Activated CD4-positive, alpha-beta memory T cell treated with anti-CD3 and anti-CD28 coated beads, Interleukin-2, amount 10 ng/mL, durations not matched to agents 7 days and 5 days (primary cell): ENCODE measurements at regions not wholly inside any gene's neighbourhood (a gene's known extent, or its start where the extent isn't known, plus 50 kb on each side); places are given as distances from the start of the nearest gene placed in this dataset.

Source experiments
- CTCF ChIA-PET: fragments of 350-600 bp; sonication (Branson Sonifier 250); formaldehyde crosslinking; loops from one replicate; lab custom pipeline; 2021; ENCODE audit warnings: antibody characterized with exemption, inconsistent platforms; lab: Charles Lee
- POLR2A ChIA-PET: fragments of 350-600 bp; sonication (Branson Sonifier 250); formaldehyde crosslinking; loops from one replicate; lab custom pipeline; 2021; ENCODE audit warnings: antibody characterized with exemption; lab: Charles Lee
- DNase-seq: peaks from one replicate; pipeline ENCODE4 v3.0.0-alpha.2; 2020
- H3K27ac Mint-ChIP-seq: one replicate; pipeline ENCODE4 v1.8.0; 2021; ENCODE audit warnings: mild to moderate bottlenecking, mixed read lengths
- H3K27me3 Mint-ChIP-seq: one replicate; pipeline ENCODE4 v1.8.0; 2021; ENCODE audit warnings: mixed read lengths
- H3K36me3 Mint-ChIP-seq: one replicate; pipeline ENCODE4 v1.8.0; 2021; ENCODE audit warnings: low read depth, mixed read lengths
- H3K4me1 Mint-ChIP-seq: one replicate; pipeline ENCODE4 v1.8.0; 2021; ENCODE audit warnings: mixed read lengths
- H3K4me3 Mint-ChIP-seq: one replicate; pipeline ENCODE4 v1.8.0; 2021; ENCODE audit warnings: mild to moderate bottlenecking, mixed read lengths
- H3K9me3 Mint-ChIP-seq: one replicate; pipeline ENCODE4 v1.8.0; 2021; ENCODE audit warnings: mixed read lengths

DNA sequence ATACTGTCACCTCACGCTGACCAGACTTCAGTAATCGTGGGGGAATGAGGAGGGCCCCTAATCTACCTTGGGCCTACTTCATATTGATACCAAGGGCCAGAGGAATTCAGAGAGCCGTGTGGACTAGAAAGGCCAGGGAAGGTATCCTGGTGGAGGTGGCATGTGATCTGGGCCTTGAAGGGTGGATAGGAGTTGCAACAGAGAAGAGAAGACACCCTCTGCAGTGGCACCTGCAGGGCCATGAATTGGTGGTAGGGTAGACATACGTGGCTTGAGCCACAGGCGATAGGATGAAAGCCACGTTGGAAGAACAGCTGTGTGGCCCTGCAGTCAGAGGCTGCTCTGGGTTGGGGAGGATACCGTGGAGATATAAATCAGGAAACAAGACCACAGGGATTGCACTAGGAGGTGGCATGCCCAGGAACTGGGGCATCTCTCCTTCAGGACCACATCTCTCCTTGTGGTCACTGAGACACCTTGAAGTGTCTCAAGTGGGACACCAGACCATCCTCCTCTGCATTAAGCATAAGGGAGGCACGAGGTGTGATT lies 141.4 kb downstream of the CYP26B1 start:
- no peak for DNase-seq
- no peaks in the 10 kb centered on the region for H3K36me3 Mint-ChIP-seq
- H3K9me3 Mint-ChIP-seq = no peaks in the 10 kb centered on the region
- ChIA-PET POLR2A (no interaction called here), CTCF (no interaction called here)
- no peaks in the 10 kb centered on the region for H3K27me3 Mint-ChIP-seq
- no peak overlapping the region for H3K4me3 Mint-ChIP-seq
- no peak overlapping the region for H3K27ac Mint-ChIP-seq
- H3K4me1 Mint-ChIP-seq = no peaks in the 10 kb centered on the region

DNA sequence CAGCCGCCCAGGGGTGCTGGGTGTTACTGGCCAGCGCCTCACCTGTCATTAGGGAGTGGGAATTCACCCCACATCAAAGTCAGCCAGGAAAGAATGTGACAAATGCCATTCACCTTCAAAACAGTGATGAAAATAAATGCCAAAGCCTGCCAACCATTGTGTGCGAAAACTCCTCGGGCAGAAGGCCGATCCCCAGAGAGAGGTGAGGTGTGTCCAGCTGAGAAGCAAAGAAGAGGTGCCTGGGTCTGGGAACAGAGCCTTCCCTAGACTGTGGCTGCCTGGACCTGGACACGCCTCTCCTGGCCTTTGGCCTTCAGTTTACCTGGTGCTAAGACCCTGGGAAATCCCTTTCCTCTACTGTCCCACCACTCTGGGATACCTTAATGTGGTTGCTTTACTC lies 142.7 kb downstream of the CYP26B1 start:
- no peak overlapping the region for H3K27ac Mint-ChIP-seq
- ChIA-PET CTCF (no interaction called here), POLR2A (no interaction called here)
- H3K9me3 Mint-ChIP-seq = no peaks in the 10 kb centered on the region
- no peaks in the 10 kb centered on the region for H3K4me1 Mint-ChIP-seq
- H3K4me3 Mint-ChIP-seq = no peak overlapping the region
- H3K36me3 Mint-ChIP-seq = no peaks in the 10 kb centered on the region
- H3K27me3 Mint-ChIP-seq = no peaks in the 10 kb centered on the region
- no peak for DNase-seq

DNA sequence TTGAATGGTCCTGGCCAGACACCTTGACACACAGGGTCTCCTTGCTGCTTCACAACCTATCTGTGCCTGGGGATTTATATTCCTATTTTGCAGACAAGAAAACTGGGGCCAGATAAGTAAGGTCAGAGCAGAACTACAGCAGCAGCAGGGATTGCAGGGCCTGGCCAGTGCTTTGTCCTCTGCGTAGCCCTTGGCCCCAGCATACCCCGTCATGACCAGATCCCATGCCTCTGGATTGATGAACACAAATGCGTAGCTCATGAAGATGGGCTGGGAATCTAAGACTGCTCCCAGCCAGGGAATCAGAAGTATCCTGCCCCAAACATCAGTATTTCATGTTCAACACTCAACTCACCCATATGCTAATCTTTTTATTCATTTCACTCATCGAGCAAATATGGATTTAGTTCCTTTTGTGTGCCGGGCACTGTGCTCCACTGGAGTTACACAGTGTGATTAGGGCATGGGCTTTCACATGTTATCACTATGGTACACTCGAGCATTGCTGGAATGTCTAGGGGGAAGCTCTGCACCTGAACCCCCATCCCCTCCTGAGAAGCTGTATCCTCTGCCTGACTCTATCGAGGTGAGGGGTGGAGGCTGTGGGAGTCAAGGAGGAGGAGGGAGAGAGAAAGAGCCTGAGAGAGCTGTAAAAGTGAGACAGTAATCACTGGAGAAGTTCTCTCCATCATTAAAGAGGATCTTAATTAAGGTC lies 143.3 kb downstream of the CYP26B1 start:
- ChIA-PET POLR2A (no interaction called here), CTCF (no interaction called here)
- DNase-seq = no peak
- Mint-ChIP-seq H3K4me3 (no peak overlapping the region), H3K27me3 (no peaks in the 10 kb centered on the region), H3K9me3 (no peaks in the 10 kb centered on the region), H3K36me3 (no peaks in the 10 kb centered on the region), H3K4me1 (no peaks in the 10 kb centered on the region), H3K27ac (no peak overlapping the region)

DNA sequence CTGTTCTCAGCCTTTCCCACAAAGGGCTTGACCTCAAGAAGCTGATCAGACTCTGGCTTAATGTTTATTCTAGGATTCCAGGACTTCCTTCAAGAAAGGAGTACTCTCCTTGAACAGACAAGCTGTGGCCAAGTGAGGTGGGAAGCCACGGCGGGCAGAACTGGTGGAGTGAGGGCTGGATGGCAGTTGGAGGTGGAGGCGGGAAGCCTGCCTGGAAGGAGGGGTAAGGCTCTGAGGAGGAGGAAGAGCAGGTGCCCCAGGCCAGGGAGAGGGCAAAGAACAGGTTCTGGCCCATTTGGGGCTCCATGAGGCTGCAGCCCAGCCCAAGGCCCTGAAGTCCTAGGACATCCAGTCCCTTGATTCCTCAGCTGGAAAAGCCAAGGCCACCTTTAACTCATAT lies 143.9 kb downstream of the CYP26B1 start:
- Mint-ChIP-seq H3K27me3 (no peaks in the 10 kb centered on the region), H3K4me1 (no peaks in the 10 kb centered on the region), H3K4me3 (no peak overlapping the region), H3K27ac (no peak overlapping the region), H3K36me3 (no peaks in the 10 kb centered on the region), H3K9me3 (no peaks in the 10 kb centered on the region)
- CTCF ChIA-PET = no interaction called here
- DNase-seq = no peak
- POLR2A ChIA-PET = no interaction called here

DNA sequence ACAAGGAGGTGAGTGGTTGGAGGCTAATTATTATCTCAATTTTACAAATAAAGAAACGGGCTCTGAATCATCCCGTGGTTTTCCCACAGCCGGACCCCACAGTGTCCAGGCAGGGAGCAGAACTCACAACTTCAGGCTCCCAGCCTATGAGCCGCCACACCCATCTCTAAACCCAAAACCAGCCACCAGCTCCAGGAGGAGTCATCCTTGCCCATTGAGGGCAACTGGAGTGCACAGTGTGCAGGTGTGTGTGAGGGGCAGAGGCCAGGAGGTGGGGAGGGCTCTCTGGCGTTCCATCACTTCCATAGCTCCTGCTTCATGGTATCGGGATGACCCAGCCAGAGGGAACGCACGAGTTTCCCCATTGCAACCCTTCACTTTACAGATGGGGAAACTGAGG lies 144.5 kb downstream of the CYP26B1 start:
- peaks cover 2% of the 10 kb centered on the region for H3K27me3 Mint-ChIP-seq
- no peaks in the 10 kb centered on the region for H3K36me3 Mint-ChIP-seq
- no peaks in the 10 kb centered on the region for H3K4me1 Mint-ChIP-seq
- no peak overlapping the region for H3K27ac Mint-ChIP-seq
- ChIA-PET POLR2A (no interaction called here), CTCF (no interaction called here)
- DNase-seq = no peak
- no peak overlapping the region for H3K4me3 Mint-ChIP-seq
- H3K9me3 Mint-ChIP-seq = no peaks in the 10 kb centered on the region

DNA sequence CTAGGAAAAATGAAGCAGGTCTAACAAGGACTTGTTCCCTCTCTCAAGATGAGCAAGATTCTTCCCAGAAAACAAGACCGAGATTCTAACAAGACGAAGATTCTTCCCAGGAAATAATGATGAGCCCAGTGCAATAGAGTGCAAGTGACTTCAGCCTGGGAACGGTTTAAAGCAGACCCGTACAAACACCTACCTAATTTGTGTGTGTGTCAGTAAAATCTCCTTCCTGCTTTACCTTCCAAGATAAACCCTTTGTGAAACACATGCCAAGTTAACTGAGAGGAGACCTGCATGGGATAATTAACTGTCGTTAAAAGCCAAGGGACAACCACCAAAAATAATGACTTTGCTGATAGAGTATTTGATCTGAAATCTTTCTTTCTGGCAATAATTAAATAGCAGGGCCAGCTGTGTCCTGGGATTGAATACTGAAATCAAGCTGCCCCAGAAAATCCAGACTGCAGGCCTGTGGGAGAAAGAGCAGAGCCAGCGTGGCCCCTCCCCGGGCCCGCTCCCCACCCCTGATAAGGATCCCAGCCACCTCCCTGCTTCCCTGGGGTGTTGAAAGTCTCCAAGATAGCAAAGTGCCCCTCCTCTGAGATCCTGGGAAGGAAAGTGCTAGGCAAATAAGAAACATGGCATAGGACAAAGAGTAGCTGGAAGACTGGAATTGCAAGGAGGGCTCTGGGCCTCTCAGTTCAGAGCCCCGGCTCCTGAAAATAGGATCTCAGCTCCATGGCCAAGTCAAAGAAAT lies 145.5 kb downstream of the CYP26B1 start:
- Mint-ChIP-seq H3K4me1 (no peaks in the 10 kb centered on the region), H3K27me3 (peaks cover 2% of the 10 kb centered on the region), H3K4me3 (no peak overlapping the region), H3K9me3 (no peaks in the 10 kb centered on the region), H3K36me3 (no peaks in the 10 kb centered on the region), H3K27ac (no peak overlapping the region)
- ChIA-PET CTCF (no interaction called here), POLR2A (no interaction called here)
- DNase-seq = no peak

DNA sequence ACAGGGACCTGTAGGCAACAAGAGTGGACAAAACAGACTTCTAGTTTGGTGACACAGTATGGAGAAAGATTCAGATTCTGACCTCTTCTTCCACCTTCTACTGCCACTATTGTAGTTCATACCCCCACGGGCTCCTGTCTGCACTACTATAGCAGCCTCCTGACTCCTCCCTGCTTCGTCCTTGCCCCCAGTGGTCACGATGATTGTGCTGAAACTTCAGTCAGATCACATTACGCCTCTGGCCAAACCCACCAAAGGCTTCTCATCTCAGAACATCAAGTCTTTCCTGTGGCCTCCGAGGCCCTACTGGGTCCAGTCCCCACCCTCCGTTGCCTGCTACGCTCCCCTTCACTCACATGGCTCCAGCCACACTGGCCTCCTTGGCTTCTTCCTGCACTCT lies 147.6 kb downstream of the CYP26B1 start:
- no peaks in the 10 kb centered on the region for H3K4me1 Mint-ChIP-seq
- CTCF ChIA-PET = no interaction called here
- H3K9me3 Mint-ChIP-seq = no peaks in the 10 kb centered on the region

DNA sequence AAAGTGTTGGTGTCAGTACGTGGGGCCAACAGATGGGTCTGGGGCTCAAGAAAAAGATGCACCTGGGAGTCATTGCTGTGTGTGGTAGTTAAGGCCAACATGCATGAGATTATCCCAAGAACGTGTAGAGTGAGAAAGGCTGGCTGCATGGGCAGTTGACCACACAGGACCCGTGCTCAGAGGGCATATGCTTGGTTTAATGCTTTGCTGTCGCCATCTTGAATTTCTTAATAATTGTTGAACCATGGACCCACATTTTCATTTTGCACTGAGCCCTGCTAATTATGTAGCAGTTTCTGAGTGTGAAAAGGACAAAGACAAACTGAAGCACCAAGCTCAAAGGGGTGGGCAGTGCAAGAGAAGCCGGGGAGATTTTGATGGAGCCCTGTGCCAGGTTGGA lies 148.1 kb downstream of the CYP26B1 start:
- Mint-ChIP-seq H3K4me1 (no peaks in the 10 kb centered on the region), H3K9me3 (no peaks in the 10 kb centered on the region), H3K27me3 (peaks cover 2% of the 10 kb centered on the region), H3K27ac (no peak overlapping the region), H3K36me3 (no peaks in the 10 kb centered on the region), H3K4me3 (no peak overlapping the region)
- no peak for DNase-seq
- ChIA-PET POLR2A (no interaction called here), CTCF (no interaction called here)

More for the DNA sequence above, 147.6 kb downstream of the CYP26B1 start:
- POLR2A ChIA-PET = no interaction called here
- no peak overlapping the region for H3K27ac Mint-ChIP-seq
- peaks cover 2% of the 10 kb centered on the region for H3K27me3 Mint-ChIP-seq
- no peaks in the 10 kb centered on the region for H3K36me3 Mint-ChIP-seq
- DNase-seq = no peak
- H3K4me3 Mint-ChIP-seq = no peak overlapping the region

DNA sequence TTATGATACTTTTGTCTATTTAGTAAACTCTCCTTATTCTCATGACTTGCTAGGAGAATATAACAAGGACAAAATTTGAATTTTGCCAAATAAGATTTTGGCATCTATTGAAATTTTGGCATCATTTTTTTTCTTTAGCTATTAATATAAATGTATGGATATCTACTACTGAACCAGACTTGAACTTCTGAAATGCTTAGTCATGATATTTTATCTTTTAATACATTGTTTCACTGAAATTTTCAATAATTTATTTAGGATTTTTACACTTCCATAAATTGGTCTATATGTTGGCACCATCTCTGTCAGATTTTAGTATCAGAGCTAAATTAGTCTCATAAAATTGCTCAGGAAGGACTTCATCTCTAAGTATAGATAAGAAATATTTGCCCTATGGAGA lies 149.8 kb downstream of the CYP26B1 start:
- Mint-ChIP-seq H3K27ac (no peak overlapping the region), H3K4me1 (no peaks in the 10 kb centered on the region), H3K36me3 (no peaks in the 10 kb centered on the region), H3K4me3 (no peak overlapping the region), H3K27me3 (peaks cover 2% of the 10 kb centered on the region), H3K9me3 (no peaks in the 10 kb centered on the region)
- ChIA-PET CTCF (no interaction called here), POLR2A (no interaction called here)
- DNase-seq = no peak

DNA sequence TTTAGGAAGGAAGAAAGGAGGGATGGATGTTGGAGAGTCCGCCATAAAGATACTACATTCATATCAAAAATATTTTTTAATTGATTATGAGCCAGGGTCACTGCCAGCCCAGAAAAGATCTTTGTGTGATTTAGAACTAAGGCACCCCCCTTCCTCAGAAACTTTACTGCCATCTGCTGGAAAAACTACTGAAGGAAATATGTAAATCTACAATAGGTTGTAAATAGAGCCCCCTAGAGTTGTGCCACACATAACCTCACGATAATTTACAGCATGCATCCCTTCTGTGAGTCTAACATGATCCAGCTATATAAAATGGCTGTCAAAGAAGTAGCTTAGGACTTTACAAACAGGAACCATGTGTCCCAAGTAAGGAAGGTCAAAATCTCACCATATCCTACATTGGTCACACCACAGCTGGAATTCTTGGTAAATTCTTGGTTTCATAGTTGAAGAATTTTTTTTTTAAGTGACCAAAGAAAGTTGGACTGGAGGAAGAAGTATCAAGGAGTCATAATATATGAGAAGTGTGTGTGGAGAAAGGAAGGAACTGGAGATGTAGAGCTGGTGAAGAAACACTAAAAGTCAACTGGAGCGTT lies 152.5 kb downstream of the CYP26B1 start:
- CTCF ChIA-PET = no interaction called here
- no peak overlapping the region for H3K4me3 Mint-ChIP-seq
- no peaks in the 10 kb centered on the region for H3K4me1 Mint-ChIP-seq
- H3K27me3 Mint-ChIP-seq = peaks cover 2% of the 10 kb centered on the region
- H3K27ac Mint-ChIP-seq = no peak overlapping the region
- POLR2A ChIA-PET = no interaction called here
- no peaks in the 10 kb centered on the region for H3K9me3 Mint-ChIP-seq
- no peaks in the 10 kb centered on the region for H3K36me3 Mint-ChIP-seq
- no peak for DNase-seq

DNA sequence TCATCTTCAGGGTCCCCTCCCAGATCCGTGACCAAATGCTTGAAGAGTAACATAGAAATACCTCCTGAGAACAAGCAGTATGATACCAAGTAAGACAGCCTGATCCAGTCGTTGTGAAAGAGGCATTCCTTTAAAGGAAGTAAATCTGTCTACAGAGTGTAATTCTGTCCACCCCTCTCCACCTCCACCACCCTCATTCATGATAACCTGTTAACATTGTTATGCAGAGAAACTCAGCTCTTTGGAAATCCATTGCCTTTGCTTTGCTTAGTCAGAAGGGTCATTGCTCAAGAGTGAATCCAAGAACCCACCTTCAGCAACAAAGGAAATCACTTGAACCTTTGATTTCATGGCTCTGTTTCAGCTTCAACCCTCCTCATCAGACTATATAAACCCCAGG lies 155.6 kb downstream of the CYP26B1 start:
- no peaks in the 10 kb centered on the region for H3K36me3 Mint-ChIP-seq
- DNase-seq = no peak
- no peaks in the 10 kb centered on the region for H3K4me1 Mint-ChIP-seq
- H3K27ac Mint-ChIP-seq = no peak overlapping the region
- no peaks in the 10 kb centered on the region for H3K9me3 Mint-ChIP-seq
- H3K4me3 Mint-ChIP-seq = no peak overlapping the region
- CTCF ChIA-PET = no interaction called here
- no peaks in the 10 kb centered on the region for H3K27me3 Mint-ChIP-seq
- POLR2A ChIA-PET = no interaction called here

DNA sequence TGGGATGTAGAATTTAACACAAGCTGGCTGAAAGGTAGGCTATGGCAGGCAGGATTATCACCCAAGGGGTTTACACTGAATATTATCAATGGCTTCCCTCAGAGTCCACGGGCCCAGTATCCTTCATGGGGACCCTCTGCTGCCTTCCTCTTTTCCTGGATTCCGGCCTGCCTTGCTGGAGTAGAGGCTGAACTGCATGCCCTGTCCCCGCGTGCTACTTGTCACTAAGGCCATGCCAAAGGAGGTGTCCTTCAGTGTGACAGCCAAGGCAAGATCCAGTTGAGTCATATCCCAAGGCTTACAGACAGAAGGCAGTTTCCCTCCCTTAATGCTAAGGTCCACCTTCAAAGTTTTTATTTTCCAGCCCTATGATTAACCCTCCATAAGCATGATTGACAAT lies 156.3 kb downstream of the CYP26B1 start:
- Mint-ChIP-seq H3K27ac (no peak overlapping the region), H3K36me3 (no peaks in the 10 kb centered on the region), H3K9me3 (no peaks in the 10 kb centered on the region), H3K4me3 (no peak overlapping the region), H3K27me3 (no peaks in the 10 kb centered on the region), H3K4me1 (no peaks in the 10 kb centered on the region)
- no peak for DNase-seq
- POLR2A ChIA-PET = interaction anchor here (0.8 kb wide), 1 partner anchor 60 kb away, joined by 3 read pairs; no protein-coding TSS in a partner anchor
- CTCF ChIA-PET = no interaction called here

DNA sequence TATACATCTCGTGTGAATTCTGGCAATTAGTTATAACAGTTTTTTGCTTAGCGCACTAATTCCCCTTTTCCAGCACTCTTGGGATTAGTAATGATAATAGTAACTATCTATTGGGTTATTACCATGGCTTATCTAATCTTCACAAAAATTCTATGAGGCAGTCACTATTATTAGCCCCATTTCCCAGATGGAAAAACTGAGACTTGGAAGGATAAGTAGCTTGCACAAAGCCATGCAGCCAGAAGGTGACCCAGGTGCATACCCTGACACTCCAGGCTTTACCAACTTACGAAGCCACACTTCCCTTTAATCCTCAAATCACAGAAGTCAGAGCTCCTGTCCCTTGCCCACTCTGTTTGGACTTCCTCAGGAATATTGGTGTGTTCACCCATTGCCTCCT lies 156.8 kb downstream of the CYP26B1 start:
- no peak overlapping the region for H3K4me3 Mint-ChIP-seq
- H3K27me3 Mint-ChIP-seq = peaks cover 1% of the 10 kb centered on the region
- POLR2A ChIA-PET = interaction anchor here (0.8 kb wide), 1 partner anchor 61 kb away, joined by 3 read pairs; no protein-coding TSS in a partner anchor
- H3K36me3 Mint-ChIP-seq = no peaks in the 10 kb centered on the region
- CTCF ChIA-PET = no interaction called here
- no peak for DNase-seq
- H3K4me1 Mint-ChIP-seq = no peaks in the 10 kb centered on the region
- H3K9me3 Mint-ChIP-seq = no peaks in the 10 kb centered on the region
- H3K27ac Mint-ChIP-seq = no peak overlapping the region
